A673 (cell line): ENCODE measurements at regions not wholly inside any gene's neighbourhood (a gene's known extent, or its start where the extent isn't known, plus 50 kb on each side); places are given as distances from the start of the nearest gene placed in this dataset.

Experiments
- EZH2 ChIP-seq: fragments of 200-600 bp; sonication (generic); IDR thresholded peaks from 2 replicates; pipeline ENCODE4 v1.6.1; 2017; ENCODE audit warnings: borderline replicate concordance, low read depth, mild to moderate bottlenecking, mixed read lengths, antibody characterized with exemption, low read length; ENCODE audit not compliant: poor library complexity, severe bottlenecking
- TF ChIP-seq, protein P1 (sequence below): fragments of 300-800, 200-600 bp; sonication (generic); conservative IDR thresholded peaks from 2 replicates; pipeline ENCODE4 v1.5.1; 2017; ENCODE audit warnings: low read depth, mild to moderate bottlenecking, antibody characterized with exemption, low read length, moderate library complexity, mixed read lengths

DNA sequence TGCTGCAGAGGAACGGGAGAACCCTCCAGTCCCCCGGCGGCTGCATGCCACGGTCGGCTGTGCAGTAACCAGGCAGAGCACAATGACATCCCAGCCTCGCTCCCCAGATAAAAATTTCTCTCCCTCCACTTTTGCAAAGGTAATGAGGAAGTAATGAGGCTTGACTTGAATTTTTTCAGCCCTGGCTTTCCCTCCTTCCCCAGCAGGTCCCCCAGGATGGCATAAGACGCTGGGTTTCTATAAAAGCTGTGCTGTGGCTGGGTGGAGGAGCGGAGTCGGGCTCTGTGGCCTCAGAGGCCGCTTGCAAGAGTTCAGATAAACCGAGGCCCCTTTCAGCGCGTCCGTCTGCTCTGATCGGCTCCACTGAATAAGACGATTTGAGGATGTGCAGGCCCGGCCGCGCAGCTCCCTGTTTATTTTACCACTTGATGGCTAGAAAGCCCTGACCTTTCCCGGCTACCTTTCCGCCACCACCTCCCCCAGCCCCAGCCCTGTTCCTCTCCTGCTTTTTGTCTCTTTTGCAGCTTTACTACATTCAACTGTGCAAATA, 351.9 kb upstream of the IRX2 start:
- TF ChIP-seq, protein P1, sequence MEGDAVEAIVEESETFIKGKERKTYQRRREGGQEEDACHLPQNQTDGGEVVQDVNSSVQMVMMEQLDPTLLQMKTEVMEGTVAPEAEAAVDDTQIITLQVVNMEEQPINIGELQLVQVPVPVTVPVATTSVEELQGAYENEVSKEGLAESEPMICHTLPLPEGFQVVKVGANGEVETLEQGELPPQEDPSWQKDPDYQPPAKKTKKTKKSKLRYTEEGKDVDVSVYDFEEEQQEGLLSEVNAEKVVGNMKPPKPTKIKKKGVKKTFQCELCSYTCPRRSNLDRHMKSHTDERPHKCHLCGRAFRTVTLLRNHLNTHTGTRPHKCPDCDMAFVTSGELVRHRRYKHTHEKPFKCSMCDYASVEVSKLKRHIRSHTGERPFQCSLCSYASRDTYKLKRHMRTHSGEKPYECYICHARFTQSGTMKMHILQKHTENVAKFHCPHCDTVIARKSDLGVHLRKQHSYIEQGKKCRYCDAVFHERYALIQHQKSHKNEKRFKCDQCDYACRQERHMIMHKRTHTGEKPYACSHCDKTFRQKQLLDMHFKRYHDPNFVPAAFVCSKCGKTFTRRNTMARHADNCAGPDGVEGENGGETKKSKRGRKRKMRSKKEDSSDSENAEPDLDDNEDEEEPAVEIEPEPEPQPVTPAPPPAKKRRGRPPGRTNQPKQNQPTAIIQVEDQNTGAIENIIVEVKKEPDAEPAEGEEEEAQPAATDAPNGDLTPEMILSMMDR, result no peak
- TF ChIP-seq EZH2, result no peak
